SK-N-MC (cell line): ENCODE measurements at regions not wholly inside any gene's neighbourhood (a gene's known extent, or its start where the extent isn't known, plus 50 kb on each side); places are given as distances from the start of the nearest gene placed in this dataset.

ENCODE experiments used
- EZH2 ChIP-seq: fragments of 200-600 bp; sonication (generic); IDR thresholded peaks from one replicate; pipeline ENCODE4 v1.6.1; 2017; ENCODE audit warnings: antibody characterized with exemption
- FOXP2 ChIP-seq: optimal IDR thresholded peaks from 2 replicates; pipeline ENCODE3; 2011; ENCODE audit warnings: mild to moderate bottlenecking, moderate library complexity; ENCODE audit not compliant: insufficient read depth; ENCODE audit errors: extremely low read length, control extremely low read depth
- POLR2AphosphoS5 ChIP-seq: IDR thresholded peaks from 2 replicates; pipeline ENCODE4 v1.6.1; 2012; ENCODE audit warnings: mild to moderate bottlenecking, low read depth, low read length, borderline replicate concordance

GRCh38 chrX:122622795-122623194 lies 561.3 kb upstream of the GRIA3 start:
- TF ChIP-seq EZH2, result no peak
- TF ChIP-seq POLR2AphosphoS5, result no peak
- TF ChIP-seq FOXP2, result no peak
